SK-N-SH treated with all-trans-retinoic acid at 6 μM for 48 hours (cell line): ENCODE measurements at regions not wholly inside any gene's neighbourhood (a gene's known extent, or its start where the extent isn't known, plus 50 kb on each side); places are given as distances from the start of the nearest gene placed in this dataset.

Experiments used
- ATAC-seq: fragments of 200-7000 bp; cut with Tn5 transposase; 3 replicates; pipeline ENCODE4 v1.9.1; 2020; ENCODE audit warnings: mild to moderate bottlenecking, moderate library complexity
- BACH2 ChIP-seq: fragments of 250-450 bp; sonication (Bioruptor Pico); IDR thresholded peaks from 2 replicates; pipeline ENCODE4 v1.9.0; 2021; ENCODE audit warnings: mild to moderate bottlenecking, borderline replicate concordance
- CREB5 ChIP-seq: fragments of 250-450 bp; sonication (Bioruptor Pico); IDR thresholded peaks from 2 replicates; pipeline ENCODE4 v1.5.1; 2020; ENCODE audit warnings: low read depth, mild to moderate bottlenecking, moderate library complexity
- CSDC2 ChIP-seq: fragments of 250-450 bp; sonication (Bioruptor Pico); IDR thresholded peaks from 2 replicates; pipeline ENCODE4 v1.5.0; 2020; ENCODE audit warnings: mild to moderate bottlenecking, moderate library complexity
- ESRRG ChIP-seq: fragments of 250-450 bp; sonication (Bioruptor Pico); IDR thresholded peaks from 2 replicates; pipeline ENCODE4 v1.6.1; 2021; ENCODE audit warnings: mild to moderate bottlenecking
- GLIS3 ChIP-seq: fragments of 250-450 bp; sonication (Bioruptor Pico); IDR thresholded peaks from 2 replicates; pipeline ENCODE4 v1.5.0; 2020; ENCODE audit warnings: mild to moderate bottlenecking, moderate library complexity
- OSR1 ChIP-seq: fragments of 250-450 bp; sonication (Bioruptor Pico); IDR thresholded peaks from 2 replicates; pipeline ENCODE4 v1.8.0; 2022; ENCODE audit warnings: moderate library complexity, mild to moderate bottlenecking, inconsistent platforms
- PATZ1 ChIP-seq: fragments of 250-450 bp; sonication (Bioruptor Pico); IDR thresholded peaks from 2 replicates; pipeline ENCODE4 v1.8.0; 2020; ENCODE audit warnings: mild to moderate bottlenecking, moderate library complexity, borderline replicate concordance
- POU6F1 ChIP-seq: fragments of 250-450 bp; sonication (Bioruptor Pico); IDR thresholded peaks from 2 replicates; pipeline ENCODE4 v1.8.0; 2021; ENCODE audit warnings: low read depth, mild to moderate bottlenecking, moderate library complexity, borderline replicate concordance
- PPARA ChIP-seq: fragments of 250-450 bp; sonication (Bioruptor Pico); IDR thresholded peaks from 2 replicates; pipeline ENCODE4 v1.5.0; 2020; ENCODE audit warnings: mild to moderate bottlenecking, borderline replicate concordance
- RARB ChIP-seq: fragments of 250-450 bp; sonication (Bioruptor Pico); IDR thresholded peaks from 2 replicates; pipeline ENCODE4 v1.8.0; 2021; ENCODE audit warnings: mild to moderate bottlenecking, moderate library complexity
- SNAI2 ChIP-seq: fragments of 250-450 bp; sonication (Bioruptor Pico); IDR thresholded peaks from 2 replicates; pipeline ENCODE4 v1.5.0; 2020; ENCODE audit warnings: mild to moderate bottlenecking, moderate library complexity
- TOX ChIP-seq: fragments of 250-450 bp; sonication (Bioruptor Pico); IDR thresholded peaks from 2 replicates; pipeline ENCODE4 v1.8.0; 2021; ENCODE audit warnings: mild to moderate bottlenecking, moderate library complexity, borderline replicate concordance
- ZC3H10 ChIP-seq: fragments of 250-450 bp; sonication (Bioruptor Pico); IDR thresholded peaks from 2 replicates; pipeline ENCODE4 v1.5.1; 2021; ENCODE audit warnings: mild to moderate bottlenecking, moderate library complexity
- ZFP3 ChIP-seq: fragments of 250-450 bp; sonication (Bioruptor Pico); IDR thresholded peaks from 2 replicates; pipeline ENCODE4 v1.5.0; 2020; ENCODE audit warnings: mild to moderate bottlenecking, moderate library complexity
- ZFP30 ChIP-seq: fragments of 450-650 bp; formaldehyde crosslinking; IDR thresholded peaks from 2 replicates; pipeline ENCODE4 v1.5.0; 2022; ENCODE audit warnings: mild to moderate bottlenecking, moderate library complexity
- ZNF565 ChIP-seq: fragments of 450-650 bp; formaldehyde crosslinking; conservative IDR thresholded peaks from 2 replicates; pipeline ENCODE4 v1.5.0; 2020; ENCODE audit warnings: low read depth, mild to moderate bottlenecking, moderate library complexity
- ZNF70 ChIP-seq: fragments of 450-650 bp; formaldehyde crosslinking; IDR thresholded peaks from 2 replicates; pipeline ENCODE4 v1.5.0; 2020; ENCODE audit warnings: mild to moderate bottlenecking, moderate library complexity
- ZNF8 ChIP-seq: fragments of 450-650 bp; formaldehyde crosslinking; IDR thresholded peaks from 2 replicates; pipeline ENCODE4 v1.5.0; 2020; ENCODE audit warnings: mild to moderate bottlenecking, moderate library complexity
- TF ChIP-seq, protein P1 (sequence below): fragments of 250-450 bp; sonication (Bioruptor Pico); IDR thresholded peaks from 2 replicates; pipeline ENCODE4 v1.5.1; 2021; ENCODE audit warnings: mild to moderate bottlenecking, moderate library complexity
- TF ChIP-seq, protein P2 (sequence below): fragments of 250-450 bp; sonication (Bioruptor Pico); IDR thresholded peaks from 2 replicates; pipeline ENCODE4 v1.5.0; 2020; ENCODE audit warnings: mild to moderate bottlenecking, moderate library complexity

- TF ChIP-seq ZNF8 (CRISPR knock-in tag): no peak
- no peak for TF ChIP-seq CREB5 (CRISPR knock-in tag)
- TF ChIP-seq, all 23 proteins: peak for 0
- no peak for ATAC-seq
Observed at GRCh38 chr3:168883145-168883544, 780.4 kb downstream of the MECOM start.

GRCh38 chr3:168881804-168882203 is 781.7 kb downstream of the MECOM start:
- TF ChIP-seq ZNF8 (CRISPR knock-in tag) (no peak), ZNF70 (CRISPR knock-in tag) (no peak), OSR1 (CRISPR knock-in tag) (no peak), RARB (CRISPR knock-in tag) (no peak), GLIS3 (CRISPR knock-in tag) (no peak), ZFP3 (CRISPR knock-in tag) (no peak), CSDC2 (CRISPR knock-in tag) (no peak), POU6F1 (CRISPR knock-in tag) (no peak), SNAI2 (CRISPR knock-in tag) (no peak), PATZ1 (CRISPR knock-in tag) (no peak)
- TF ChIP-seq, protein P1, sequence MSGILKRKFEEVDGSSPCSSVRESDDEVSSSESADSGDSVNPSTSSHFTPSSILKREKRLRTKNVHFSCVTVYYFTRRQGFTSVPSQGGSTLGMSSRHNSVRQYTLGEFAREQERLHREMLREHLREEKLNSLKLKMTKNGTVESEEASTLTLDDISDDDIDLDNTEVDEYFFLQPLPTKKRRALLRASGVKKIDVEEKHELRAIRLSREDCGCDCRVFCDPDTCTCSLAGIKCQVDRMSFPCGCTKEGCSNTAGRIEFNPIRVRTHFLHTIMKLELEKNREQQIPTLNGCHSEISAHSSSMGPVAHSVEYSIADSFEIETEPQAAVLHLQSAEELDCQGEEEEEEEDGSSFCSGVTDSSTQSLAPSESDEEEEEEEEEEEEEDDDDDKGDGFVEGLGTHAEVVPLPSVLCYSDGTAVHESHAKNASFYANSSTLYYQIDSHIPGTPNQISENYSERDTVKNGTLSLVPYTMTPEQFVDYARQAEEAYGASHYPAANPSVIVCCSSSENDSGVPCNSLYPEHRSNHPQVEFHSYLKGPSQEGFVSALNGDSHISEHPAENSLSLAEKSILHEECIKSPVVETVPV (CRISPR knock-in tag): no peak
- ATAC-seq: no peak

DNA sequence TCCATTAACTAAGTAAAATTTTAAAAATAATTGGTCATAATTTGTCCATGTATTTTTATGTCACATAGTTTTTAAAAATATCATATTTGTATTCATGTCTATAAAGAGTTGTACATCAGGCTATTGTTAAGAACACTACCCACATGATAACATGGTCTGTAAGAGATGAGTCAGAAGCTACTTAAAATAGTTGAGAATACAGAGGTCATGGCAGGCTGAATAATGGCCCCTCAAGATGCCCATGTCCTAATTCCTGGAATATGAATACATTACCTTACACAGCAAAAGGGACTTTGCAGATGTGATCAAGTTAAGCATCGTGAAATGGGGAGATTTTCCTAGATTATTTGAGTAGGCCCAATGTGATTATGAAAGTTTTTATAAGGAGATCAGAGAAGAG is 782.9 kb upstream of the GOLIM4 start:
- ATAC-seq: no peak
- TF ChIP-seq, protein P1 (CRISPR knock-in tag): no peak
- TF ChIP-seq OSR1 (CRISPR knock-in tag) (no peak), PPARA (CRISPR knock-in tag) (no peak), TOX (no peak), ZNF565 (CRISPR knock-in tag) (no peak), BACH2 (no peak), CSDC2 (CRISPR knock-in tag) (no peak), CREB5 (CRISPR knock-in tag) (no peak), ZNF70 (CRISPR knock-in tag) (no peak), ZFP3 (CRISPR knock-in tag) (no peak), GLIS3 (CRISPR knock-in tag) (no peak), ESRRG (CRISPR knock-in tag) (no peak)

- no peak for TF ChIP-seq GLIS3 (CRISPR knock-in tag)
- no peak for TF ChIP-seq RARB (CRISPR knock-in tag)
- no peak for TF ChIP-seq POU6F1 (CRISPR knock-in tag)
- TF ChIP-seq ZNF8 (CRISPR knock-in tag): no peak
- TF ChIP-seq BACH2: no peak
- TF ChIP-seq CSDC2 (CRISPR knock-in tag): no peak
- TF ChIP-seq, protein P2, sequence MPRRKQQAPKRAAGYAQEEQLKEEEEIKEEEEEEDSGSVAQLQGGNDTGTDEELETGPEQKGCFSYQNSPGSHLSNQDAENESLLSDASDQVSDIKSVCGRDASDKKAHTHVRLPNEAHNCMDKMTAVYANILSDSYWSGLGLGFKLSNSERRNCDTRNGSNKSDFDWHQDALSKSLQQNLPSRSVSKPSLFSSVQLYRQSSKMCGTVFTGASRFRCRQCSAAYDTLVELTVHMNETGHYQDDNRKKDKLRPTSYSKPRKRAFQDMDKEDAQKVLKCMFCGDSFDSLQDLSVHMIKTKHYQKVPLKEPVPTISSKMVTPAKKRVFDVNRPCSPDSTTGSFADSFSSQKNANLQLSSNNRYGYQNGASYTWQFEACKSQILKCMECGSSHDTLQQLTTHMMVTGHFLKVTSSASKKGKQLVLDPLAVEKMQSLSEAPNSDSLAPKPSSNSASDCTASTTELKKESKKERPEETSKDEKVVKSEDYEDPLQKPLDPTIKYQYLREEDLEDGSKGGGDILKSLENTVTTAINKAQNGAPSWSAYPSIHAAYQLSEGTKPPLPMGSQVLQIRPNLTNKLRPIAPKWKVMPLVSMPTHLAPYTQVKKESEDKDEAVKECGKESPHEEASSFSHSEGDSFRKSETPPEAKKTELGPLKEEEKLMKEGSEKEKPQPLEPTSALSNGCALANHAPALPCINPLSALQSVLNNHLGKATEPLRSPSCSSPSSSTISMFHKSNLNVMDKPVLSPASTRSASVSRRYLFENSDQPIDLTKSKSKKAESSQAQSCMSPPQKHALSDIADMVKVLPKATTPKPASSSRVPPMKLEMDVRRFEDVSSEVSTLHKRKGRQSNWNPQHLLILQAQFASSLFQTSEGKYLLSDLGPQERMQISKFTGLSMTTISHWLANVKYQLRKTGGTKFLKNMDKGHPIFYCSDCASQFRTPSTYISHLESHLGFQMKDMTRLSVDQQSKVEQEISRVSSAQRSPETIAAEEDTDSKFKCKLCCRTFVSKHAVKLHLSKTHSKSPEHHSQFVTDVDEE: no peak
- TF ChIP-seq PPARA (CRISPR knock-in tag): no peak
- no peak for TF ChIP-seq ZC3H10 (CRISPR knock-in tag)
- no peak for TF ChIP-seq ZFP30 (CRISPR knock-in tag)
- no peak for TF ChIP-seq ZNF70 (CRISPR knock-in tag)
- TF ChIP-seq OSR1 (CRISPR knock-in tag): no peak
- no peak for TF ChIP-seq ZNF565 (CRISPR knock-in tag)
- TF ChIP-seq TOX: no peak
- no peak for ATAC-seq
Observed at GRCh38 chr3:168877899-168878298, 782.2 kb upstream of the GOLIM4 start.
